LHCN-M2 (cell line): ENCODE measurements at regions not wholly inside any gene's neighbourhood (a gene's known extent, or its start where the extent isn't known, plus 50 kb on each side); places are given as distances from the start of the nearest gene placed in this dataset.
A peak's percentile ranks its signal among the peaks of the same experiment; 100 is the strongest.

Experiments used
- DNase-seq: peaks from one replicate; pipeline ENCODE4 v3.0.0-alpha.2; 2012; ENCODE audit warnings: low read depth

DNA sequence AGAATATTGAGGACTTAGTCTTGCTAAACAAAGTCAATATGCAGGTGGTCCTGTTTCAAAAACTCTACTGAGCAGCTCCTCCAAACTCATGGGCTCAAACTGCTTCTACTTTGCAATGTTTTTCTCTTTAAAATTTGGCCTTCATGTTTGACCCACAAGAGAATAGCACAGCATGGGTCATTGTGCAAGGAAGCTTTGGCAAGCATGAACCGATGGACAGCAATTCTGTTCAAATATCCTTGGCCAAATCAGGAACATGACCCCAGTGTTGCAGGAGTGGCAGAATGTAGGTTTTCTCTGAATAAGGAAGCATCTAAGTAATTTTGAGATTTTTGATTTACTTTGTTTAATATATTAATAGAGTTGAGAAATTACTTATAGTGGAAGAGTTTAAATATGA, 477.9 kb downstream of the KCNJ3 start:
- DNase-seq: no peak

DNA sequence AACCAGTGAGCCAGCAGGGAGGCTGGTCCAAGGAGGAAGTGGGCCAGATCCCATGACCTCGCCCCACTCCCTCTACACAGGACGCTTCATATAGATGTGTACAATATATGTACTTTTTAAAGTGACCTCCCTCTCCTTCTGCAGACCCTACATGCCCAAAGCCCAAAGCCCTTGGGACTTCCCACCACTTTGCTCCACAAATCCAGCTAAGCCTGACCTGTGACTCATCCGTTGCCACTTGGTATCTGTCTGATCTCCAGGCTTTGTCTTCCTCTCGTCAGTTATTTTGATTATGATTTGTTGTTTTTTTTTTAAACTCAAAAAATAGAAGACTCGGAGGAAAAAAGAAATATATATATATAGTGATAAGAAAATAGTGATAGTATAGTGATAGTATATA, 470.8 kb downstream of the KCNJ3 start:
- no peak for DNase-seq

GRCh38 chr2:155162494-155162893, 464.0 kb downstream of the KCNJ3 start:
- no peak for DNase-seq

- no peak for DNase-seq
Observed at GRCh38 chr2:155161314-155161713, 462.8 kb downstream of the KCNJ3 start.

DNA sequence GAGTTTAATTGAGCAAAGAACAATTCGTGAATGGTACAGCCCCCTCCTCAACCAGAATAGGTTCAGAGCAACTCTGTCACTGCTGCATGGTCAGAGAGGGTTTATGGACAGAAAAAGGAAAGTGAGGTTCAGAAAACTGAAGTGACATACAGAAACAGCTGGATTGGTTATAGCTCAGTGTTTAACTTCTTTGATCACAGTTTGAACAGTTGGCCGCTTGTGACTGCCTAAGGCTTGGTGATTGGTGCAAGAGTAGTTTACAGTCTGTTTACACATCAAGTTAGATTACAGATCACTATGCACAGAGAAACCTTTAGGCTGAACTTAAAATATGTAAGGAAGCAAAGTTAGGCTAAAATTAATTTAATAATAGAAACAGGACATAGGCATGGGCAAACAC, 459.2 kb downstream of the KCNJ3 start:
- no peak for DNase-seq

DNA sequence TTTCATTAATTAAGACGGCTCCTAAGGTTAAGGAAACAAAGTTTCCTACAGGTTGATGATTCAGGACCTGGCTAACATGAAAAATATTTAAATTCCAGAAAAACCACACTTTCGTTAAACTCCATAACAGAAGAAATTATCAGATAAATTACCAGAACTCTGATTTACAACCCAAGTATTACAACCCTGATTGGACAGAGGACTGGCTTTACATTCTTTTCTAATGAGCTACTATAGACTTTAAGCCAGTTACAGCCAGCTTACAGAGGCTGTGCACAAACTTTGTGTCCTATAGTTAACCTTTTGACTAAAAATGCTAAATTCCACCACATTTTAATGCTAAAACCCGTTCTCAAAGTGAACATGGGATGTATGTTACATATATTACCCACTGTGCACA, 458.6 kb downstream of the KCNJ3 start:
- DNase-seq: no peak

- no peak for DNase-seq
Observed at GRCh38 chr2:155151945-155152344, 453.4 kb downstream of the KCNJ3 start.

- DNase-seq: no peak
Observed at GRCh38 chr2:155151472-155151871, 453.0 kb downstream of the KCNJ3 start.

DNA sequence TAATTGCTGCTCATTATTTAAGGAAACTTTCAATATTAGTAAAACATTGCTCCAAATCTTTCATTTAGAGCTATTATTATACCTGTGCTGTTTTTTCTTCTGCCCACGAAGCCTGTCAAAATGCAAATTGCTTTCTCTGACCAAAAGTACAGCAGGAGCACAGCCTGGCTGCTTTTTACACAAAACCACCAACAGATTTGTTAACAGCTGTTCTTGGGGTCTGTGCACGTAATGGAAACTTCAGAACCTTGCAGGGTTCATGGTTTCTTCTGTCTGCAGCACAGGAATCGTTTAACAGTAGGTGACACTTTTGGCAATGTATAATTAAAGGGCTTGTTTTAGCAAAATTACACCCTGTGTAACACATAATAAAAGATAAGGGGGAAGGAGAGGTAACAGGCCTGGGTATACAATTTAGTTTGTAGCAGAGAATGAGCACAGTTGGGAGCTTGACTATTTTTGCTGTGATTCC, 447.3 kb downstream of the KCNJ3 start:
- DNase-seq: no peak

- DNase-seq: no peak
Observed at GRCh38 chr2:155141418-155141817, 442.9 kb downstream of the KCNJ3 start.

DNA sequence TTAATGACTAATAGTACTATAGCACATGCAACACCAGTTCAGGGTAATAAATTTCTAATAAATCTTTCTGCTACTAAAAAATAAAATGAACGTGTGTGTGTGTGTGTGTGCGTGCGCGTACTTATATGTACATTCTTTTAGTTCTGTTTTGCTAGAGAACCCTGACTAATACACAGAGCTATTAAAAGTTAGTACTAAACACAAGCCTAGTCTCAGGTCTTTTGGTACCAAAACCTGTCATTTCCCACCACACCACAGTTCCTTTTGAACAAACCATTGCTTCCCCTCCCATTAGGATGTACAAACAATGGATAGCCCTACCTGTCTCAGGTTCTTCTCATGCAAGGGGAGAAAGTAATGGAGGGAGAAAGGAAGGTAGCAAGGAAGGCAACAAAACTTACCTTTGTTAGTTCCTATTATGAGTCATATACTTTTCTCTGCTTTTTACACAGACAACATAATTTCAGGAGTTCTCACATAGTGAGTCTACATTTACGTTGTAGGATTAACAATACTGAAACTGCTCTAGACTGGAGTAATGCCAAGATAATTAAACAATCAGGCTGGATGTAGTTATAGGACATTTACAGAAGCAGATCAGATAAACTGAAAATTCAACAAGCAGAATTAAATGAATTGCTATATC, 427.2 kb downstream of the KCNJ3 start:
- no peak for DNase-seq

DNA sequence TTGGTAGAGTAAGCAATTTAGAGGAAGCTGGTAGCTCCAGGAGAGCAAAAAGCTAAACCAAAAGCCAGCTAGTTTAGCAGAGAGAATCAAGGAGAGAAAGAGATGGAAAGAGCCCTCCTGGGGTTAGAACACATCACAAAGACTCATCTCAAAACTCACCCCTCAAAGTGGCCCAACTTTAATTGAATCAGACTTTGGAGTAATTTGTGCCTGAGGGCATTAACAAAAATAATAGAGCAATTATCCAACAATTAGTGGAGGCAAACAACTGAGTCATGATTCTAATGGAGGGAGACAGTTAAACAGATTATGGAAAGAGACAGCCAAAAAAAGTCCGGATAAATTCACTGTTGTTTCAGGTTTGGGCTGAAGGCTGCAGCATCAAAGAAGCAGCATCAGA, 417.4 kb downstream of the KCNJ3 start:
- no peak for DNase-seq

GRCh38 chr2:155111070-155111469, 412.6 kb downstream of the KCNJ3 start:
- no peak for DNase-seq

- DNase-seq: no peak
Observed at GRCh38 chr2:155109527-155109926, 411.0 kb downstream of the KCNJ3 start.

- DNase-seq: no peak
Observed at GRCh38 chr2:155100261-155100660, 401.8 kb downstream of the KCNJ3 start.

DNA sequence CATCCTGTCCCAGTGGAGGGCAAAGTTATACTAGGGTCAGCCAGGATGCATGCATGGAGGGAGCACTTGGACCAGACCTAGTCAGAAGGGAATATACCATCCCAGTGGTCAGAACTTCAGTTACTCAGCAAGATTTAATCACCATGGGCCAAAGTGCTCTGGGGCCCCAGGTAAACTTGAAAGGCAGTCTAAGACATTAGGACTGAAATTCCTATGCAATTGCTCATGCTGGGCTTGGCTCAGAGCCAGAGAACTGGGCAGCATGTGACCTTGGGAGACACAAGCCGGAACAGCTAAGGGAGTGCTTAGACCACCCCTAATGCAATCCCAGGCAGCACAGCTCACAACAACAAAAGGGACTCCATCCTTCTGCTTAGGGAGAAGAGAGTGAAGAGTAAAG, 401.3 kb downstream of the KCNJ3 start:
- peak; percentile 0 for DNase-seq

DNA sequence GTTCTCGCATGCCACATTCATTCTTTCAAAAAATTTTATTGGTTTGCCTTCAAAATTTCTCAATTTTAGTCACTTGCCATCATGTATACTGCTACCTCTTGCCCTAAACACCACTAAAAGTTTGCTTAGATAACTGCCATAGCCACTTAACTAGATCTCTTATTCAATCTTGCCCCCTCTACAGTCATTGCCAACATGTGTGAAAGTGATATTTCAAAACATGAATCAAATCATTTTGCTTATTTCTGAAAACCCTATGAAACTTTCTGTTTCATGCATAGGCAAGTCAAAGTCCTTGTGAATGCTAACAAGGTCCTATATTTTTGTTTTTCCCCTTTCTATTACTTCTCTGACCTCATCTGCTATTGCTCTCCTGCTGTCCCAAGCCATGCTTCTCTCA, 397.1 kb downstream of the KCNJ3 start:
- DNase-seq: no peak

GRCh38 chr2:155080373-155080772, 381.9 kb downstream of the KCNJ3 start:
- DNase-seq: no peak

GRCh38 chr2:155070489-155070888, 372.0 kb downstream of the KCNJ3 start:
- DNase-seq: no peak

- no peak for DNase-seq
Observed at GRCh38 chr2:155062922-155063258, 364.4 kb downstream of the KCNJ3 start.

GRCh38 chr2:155062250-155062921, 363.9 kb downstream of the KCNJ3 start:
- DNase-seq: no peak

GRCh38 chr2:155060896-155061295, 362.4 kb downstream of the KCNJ3 start:
- no peak for DNase-seq

DNA sequence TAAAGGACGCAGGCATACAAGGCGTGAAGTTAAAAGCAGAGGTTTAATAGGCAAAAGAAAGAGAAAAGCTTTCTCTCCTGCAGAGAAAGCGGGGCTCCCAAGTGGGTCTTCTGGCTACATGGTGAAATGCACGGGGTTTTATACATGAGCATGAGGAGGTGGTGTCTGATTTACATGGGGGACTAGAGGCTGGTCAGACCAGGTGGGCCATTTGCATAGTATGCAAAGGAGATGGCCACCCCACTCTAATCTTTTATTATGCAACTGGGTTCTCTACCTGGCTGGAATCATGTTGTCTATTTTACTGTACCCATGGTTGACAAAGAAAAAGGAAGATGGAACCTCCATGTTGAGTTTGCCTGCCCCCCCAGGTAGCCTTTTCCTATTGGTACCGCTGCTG, 356.2 kb downstream of the KCNJ3 start:
- no peak for DNase-seq

GRCh38 chr2:155043097-155043496, 344.6 kb downstream of the KCNJ3 start:
- DNase-seq: no peak
